GM10266 (cell line): ENCODE measurements at regions not wholly inside any gene's neighbourhood (a gene's known extent, or its start where the extent isn't known, plus 50 kb on each side); places are given as distances from the start of the nearest gene placed in this dataset.

ENCODE experiments used
- DNase-seq: peaks from one replicate; pipeline ENCODE4 v3.0.0; 2012; ENCODE audit errors: extremely low spot score
- CTCF ChIP-seq: IDR thresholded peaks from 2 replicates; pipeline ENCODE4 v1.5.1; 2012; ENCODE audit warnings: mild to moderate bottlenecking, low read depth; ENCODE audit not compliant: control insufficient read depth, insufficient read depth; ENCODE audit errors: missing control alignments

GRCh38 chr20:63084563-63084927 is 77.8 kb upstream of the BHLHE23 start:
- DNase-seq: no peak
- no peak for TF ChIP-seq CTCF

GRCh38 chr20:63083831-63084562 is 77.2 kb upstream of the BHLHE23 start:
- DNase-seq: no peak
- no peak for TF ChIP-seq CTCF

- TF ChIP-seq CTCF: no peak
- DNase-seq: no peak
Measured at GRCh38 chr20:63082939-63083735, 76.4 kb upstream of the BHLHE23 start.

GRCh38 chr20:63082308-63082938 is 75.7 kb upstream of the BHLHE23 start:
- no peak for TF ChIP-seq CTCF
- peak; percentile 78 for DNase-seq

GRCh38 chr20:63081831-63082230 is 75.1 kb upstream of the BHLHE23 start:
- no peak for TF ChIP-seq CTCF

GRCh38 chr20:63081351-63081750 is 74.6 kb upstream of the BHLHE23 start:
- TF ChIP-seq CTCF: no peak
- DNase-seq: no peak

More at GRCh38 chr20:63081831-63082230, 75.1 kb upstream of the BHLHE23 start:
- DNase-seq: no peak
